Panc1 (cell line): ENCODE measurements at regions not wholly inside any gene's neighbourhood (a gene's known extent, or its start where the extent isn't known, plus 50 kb on each side); places are given as distances from the start of the nearest gene placed in this dataset.

Source experiments
- CTCF ChIP-seq: fragments of 450-650 bp; IDR thresholded peaks from 2 replicates; pipeline ENCODE4 v1.5.1; 2017; ENCODE audit warnings: mild to moderate bottlenecking
- REST ChIP-seq, 2 experiments: IDR thresholded peaks; 2 replicates each; pipeline ENCODE4 v1.6.1; 2011 to 2012; ENCODE audit warnings: low read depth in 2 of 2, control low read depth in 1 of 2, low read length in 1 of 2, mild to moderate bottlenecking in 1 of 2, moderate library complexity in 1 of 2; ENCODE audit not compliant: insufficient read depth in 1 of 2

DNA sequence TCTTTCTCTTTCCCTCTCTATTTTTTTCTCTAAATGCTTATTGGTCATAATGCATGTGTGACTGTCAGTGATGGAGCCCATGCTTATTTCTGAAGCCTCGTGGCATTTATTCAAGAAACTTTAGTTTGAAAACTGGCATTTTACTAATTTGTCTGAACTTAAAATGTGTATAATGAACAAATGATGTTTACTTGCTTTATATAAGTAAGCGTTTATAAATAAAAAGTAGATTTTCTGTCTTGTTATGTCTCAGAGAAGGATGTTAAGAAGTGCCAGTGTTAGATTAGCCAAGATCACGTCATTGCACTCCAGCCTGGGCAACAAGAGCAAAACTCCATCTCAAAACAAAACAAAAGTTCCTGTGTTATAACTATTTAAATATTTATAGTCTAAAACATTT lies 1568.1 kb downstream of the EFNB2 start:
- TF ChIP-seq REST (IDR thresholded peaks at IDR 0.05; ENCODE audit: insufficient read depth in 1 of 2, low read depth in 2 of 2, low read length in 1 of 2) (no peak), CTCF (no peak)
